ENCODE measurements at regions not wholly inside any gene's neighbourhood (a gene's known extent, or its start where the extent isn't known, plus 50 kb on each side); places are given as distances from the start of the nearest gene placed in this dataset.

DNA sequence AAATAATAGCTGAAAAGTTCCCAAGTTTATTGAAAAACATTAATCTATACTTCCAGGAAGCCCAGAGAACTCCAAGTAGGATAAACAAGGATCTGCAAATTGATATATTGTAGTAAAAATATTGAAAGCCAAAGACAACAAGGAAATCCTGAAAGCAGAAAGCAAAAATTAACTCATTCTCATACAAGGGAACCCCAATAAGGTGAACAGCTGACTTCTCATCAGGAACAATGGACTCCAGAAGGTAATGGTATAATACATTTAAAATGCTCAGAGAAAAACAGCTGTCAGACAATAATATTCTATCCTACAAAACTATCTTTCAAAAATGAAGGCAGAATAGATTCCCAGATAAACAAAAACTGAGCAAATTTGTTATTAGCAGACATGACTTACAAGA is 138.1 kb upstream of the BMP4 start:
- no peak for DNase-seq

DNA sequence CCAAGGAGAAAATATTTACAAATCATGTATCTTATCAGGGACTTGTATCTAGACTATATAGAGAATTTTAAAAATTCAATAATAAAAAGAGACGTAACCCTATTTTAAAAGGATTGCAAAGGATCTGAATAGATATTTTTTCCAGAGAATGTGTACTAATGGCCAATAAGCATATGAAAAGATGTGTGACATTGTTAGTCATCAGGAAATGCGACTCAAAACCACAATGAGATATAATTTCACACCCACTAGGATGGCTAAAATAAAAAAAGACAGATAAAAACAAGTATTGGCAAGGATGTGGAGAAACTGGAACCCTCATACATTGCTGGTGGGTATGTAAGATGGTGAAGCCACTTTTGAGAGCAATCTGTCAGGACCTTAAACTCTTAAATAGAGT is 141.9 kb upstream of the BMP4 start:
- DNase-seq, result no peak

DNA sequence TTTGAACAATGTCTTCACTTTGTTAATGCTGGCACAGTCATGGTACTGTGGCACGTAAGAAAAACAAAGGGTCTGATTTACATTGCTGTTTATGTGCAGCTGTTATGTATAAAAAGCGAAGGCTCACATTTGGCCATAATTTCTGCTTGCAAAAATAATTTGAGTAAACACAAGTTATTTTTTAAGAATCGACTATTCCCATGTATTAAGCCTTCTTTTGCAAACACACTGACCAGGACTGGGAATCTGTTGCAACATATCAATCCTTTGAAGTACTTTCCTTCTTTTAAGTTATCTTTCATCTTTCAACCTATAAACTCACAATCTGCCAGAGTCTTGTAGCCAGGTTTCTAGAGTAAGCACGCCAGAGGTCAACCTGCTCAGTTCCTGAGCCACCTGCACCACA is 145.4 kb upstream of the BMP4 start:
- no peak for DNase-seq

DNA sequence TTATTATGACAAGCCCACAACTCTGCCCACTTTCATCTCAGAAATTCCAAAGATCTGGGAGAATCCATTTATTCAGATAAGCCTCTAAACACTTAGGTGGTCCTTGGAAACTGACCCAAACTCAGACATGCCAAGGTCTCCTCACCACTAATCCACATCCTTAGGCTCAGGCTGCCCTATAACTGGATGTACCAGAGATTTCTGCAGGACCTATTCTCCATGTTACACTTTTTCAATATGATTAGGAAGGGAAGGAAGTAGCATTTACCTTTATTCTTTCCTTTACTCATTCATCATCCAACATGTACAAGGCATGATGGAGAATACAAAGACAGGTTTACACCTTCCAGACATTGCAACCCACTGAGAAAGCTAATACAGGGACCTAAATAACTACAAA is 145.9 kb upstream of the BMP4 start:
- DNase-seq, result no peak

DNA sequence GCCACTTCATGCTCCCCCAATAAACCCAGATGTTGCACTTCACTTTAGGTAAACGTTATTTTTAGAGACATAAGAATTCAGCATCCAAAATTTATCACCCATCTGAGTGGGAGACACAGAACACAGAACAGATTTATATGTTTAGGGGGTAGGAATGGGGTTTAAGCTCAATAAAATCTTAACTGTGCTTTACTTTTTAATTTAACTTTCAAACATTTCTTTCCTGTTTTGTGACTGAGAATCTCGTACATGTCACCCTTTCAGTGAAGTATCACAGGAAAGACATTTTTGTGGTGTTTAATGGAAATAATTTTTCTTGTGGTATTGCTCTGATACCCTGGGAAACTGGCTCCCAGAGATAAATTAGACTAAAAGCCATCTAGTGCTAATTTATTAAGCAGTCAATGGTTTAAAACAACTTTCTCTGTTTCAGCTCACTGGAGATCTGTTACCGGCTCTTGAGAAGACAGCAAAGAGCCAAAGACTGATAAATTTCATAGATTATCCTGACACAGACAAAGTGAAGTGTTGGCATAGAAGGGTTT is 148.0 kb upstream of the BMP4 start:
- DNase-seq, result no peak

DNA sequence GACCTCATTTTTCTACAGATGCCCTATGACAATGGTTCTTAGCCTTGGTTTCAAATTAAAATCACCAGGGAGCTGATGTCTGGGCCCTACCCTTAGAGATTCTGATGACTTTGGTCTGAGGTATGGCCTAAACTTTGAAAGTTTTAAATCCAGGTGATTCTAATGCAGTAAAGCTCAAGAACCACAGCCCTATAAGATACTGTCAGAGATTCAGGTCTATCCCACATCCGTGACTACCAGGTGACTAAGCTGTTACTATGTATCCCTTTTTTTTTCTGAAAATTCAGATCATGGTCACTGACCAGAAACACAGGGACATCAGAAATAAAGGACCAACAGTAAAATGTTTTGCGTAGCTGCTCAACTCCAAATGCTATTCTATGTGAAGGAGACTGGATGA is 148.8 kb upstream of the BMP4 start:
- no peak for DNase-seq

DNA sequence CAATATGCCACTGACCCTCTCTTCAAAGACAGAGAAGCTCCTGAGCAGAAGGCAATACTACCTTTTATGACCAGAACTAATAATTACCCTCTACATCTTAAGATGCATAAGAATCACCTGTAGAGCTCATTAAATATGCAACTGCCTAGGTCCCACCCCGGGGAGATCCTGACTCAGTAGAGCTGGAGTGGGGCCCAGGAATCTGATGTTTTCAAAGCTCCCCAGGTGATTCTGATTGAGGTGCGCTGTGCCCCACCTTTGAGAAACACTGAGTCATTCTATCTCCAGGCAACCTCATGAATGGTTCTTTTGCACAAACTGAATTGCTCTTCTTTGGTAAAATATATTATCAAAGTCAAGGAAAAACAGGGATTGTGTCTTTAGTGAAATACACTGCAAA is 149.3 kb upstream of the BMP4 start:
- no peak for DNase-seq

DNA sequence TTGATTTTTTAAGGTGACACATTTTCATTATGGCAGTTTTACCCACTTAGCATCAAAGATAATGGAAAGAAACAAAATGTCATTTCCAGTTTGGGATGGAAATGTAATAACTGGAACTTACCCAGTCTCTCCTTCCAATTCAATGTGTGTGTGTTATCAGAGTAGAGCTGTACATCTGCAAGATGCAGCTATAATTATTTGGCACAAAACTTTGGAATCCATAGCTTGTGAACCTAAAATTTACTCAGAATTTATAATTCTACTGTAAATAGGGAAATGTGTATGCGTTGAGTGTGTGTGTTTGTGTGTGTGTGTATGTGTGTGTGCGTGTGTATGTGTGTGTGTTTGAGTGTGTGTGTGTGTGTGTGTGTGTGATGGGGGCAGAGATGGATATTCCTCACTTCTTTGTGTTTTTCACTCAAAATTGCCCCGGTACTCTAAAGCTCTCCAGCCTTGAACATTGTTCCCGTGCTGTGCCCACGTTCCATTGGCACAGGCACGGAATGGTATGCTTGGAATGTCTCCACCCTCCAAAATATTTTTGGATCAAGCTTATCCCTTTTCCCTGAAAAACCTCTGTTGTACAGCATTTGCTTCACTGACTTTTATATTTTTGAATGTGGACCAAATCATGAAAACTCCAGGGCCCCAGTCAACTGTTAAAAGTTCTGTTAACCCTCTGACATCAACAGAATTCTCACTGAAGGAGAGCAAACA is 150.2 kb upstream of the BMP4 start:
- peak in 1 of 2 experiments; percentile 68 for DNase-seq

DNA sequence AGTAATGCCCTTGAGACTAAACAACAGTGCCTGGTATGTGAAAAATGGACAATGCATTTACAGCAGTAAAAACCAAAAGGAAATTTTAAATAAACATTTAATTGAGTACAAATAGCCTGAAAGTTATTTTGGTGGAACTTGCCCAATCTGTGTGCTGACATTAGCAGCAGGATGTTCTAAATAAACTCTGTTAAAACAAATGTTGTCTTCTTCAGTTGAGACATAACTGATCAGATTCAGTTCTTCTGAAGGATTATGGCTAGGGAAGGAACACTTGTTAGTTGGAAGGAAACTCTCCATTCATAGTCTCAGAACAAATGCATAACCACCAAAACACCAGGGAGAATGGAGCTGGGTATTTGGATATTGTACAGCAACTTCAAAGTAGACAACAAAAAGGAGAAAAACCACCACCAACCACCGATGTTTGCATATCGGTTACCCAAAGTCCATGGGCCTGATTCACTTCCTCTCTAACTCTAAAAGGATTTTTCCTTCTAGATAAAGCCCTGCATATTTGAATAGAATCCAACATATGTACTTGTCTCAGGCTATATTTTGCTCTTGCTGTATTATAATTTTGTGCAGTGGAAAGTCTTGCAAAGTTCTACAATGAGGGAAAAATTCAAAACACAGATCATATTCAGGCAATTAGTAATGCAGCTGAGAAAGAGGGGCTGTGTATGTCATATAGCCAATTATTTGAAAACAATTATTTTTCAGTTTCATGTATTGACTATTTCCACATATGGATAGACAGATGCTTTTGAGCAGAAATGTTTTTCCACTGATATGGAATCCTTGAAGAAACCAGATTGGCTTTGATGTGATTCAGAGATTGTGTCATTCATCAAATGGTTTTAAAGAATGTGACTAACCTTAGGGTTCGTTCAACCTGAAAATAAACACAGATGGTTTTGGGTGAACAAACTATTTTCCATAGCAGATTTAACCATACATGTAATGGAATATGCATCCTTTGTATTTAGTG is 152.2 kb upstream of the BMP4 start:
- DNase-seq, result peak in 1 of 2 experiments; percentile 77

DNA sequence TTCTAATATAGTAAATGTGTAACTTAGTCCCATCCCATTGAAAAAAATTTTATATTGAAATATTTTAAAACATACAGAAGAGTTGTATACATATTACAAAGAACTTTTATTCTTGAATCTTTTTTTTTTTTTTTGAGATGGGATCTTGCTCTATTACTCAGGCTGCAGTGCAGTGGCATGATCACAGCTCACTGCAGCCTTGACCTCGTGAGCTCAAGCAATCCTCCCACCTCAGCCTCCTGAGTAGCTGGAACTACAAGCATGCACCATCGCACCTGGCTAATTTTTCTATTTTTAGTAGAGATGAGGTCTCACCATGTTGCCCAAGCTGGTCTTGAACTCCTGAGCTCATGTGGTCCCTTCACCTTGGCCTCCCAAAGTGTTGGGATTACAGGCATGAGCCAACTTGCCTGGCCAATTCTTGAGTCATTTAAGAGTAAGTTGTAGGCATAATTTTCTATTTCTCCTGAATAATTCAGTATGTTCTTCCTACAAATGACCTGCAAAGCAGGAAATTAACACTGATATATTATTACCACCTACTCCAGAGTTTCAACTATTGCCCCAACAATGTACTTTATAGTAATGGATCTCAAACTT is 153.0 kb upstream of the BMP4 start:
- no peak for DNase-seq

DNA sequence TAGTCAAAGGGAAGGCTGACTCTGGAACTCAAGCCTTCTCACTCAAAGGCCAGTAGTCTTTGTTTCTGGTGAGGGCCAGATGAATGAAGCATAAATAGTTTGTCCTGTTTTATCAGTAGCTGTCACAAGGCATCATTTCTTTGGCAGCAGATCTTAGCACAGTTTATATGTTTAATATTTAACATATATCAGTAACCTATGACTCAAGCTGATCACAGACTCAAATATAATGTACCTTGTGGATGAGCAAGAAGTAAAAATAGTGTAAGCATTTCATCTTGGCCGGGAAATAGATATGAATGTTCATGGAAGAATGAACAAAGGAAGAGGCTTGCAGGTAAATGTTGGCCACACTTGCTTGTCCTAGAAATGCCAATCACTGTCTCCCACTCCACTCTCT is 158.3 kb upstream of the BMP4 start:
- no peak for DNase-seq

DNA sequence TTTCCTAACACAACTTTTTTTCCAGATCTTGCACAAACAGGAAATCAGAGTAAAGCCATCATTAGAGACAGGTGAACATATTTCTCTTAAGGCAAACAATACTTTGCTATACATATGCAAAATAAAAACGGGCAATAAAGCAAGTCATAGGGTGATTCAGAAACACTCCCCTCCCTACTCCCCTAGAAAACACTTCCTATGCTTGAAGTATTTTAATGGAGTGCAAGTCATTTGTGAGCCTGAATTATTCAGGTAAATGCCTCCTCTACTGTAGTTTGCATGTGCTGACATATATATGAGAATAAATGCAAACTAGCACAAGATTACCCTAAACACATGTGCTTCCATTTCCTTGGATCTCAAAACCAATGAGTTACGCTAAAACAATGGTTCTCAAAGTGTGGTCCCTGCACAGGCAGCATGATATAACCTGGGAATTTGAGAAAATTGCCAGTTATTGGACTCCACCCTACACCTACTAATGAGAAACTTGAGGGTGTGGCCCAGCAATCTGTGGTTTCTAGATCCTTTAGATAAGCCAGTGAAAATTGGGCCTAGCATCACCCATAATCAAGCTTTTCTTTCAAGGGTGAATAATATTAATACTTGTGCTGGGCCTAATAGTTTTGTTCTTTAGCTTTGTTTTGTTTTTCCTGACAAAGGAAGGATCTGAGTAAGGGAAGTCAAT is 159.7 kb upstream of the BMP4 start:
- DNase-seq, result no peak

DNA sequence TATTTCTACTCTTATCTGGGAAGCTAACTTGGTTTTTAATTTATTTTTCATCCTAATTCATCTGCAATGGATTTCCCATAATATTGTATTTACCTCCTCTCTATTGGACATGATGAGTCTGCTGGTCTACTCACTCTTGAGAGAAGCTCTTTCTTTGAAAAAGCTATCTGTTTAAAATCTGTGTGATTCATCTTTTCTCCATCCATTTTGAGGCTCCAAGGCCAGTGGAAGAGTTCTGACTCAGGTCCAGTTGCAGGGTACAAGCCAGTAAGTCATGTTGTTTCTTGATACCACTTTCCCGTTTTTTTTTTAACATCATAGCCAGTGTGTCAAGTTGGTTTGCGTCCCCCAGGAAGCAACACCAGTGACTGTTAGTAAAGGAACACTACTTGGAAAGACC is 160.3 kb upstream of the BMP4 start:
- no peak for DNase-seq

DNA sequence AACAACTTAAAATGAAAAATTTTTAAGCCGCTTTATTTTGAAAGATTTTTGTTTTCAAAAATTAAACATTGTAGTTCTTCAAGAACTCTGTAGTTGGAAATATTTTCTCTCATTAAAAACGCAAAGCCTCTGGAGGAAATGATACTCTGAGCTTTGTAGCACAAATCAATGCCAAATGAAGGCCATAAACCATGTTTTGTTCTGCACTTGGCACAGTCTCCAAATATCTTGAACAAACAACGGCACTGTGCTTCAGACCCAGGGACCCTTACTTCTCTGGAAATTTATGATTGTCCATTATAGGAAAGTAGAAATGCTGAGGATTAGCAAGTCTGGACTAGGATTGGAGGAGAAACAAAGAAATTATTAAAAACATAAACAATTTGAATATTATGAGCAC is 160.8 kb upstream of the BMP4 start:
- DNase-seq, result peak in 1 of 2 experiments; percentile 37

DNA sequence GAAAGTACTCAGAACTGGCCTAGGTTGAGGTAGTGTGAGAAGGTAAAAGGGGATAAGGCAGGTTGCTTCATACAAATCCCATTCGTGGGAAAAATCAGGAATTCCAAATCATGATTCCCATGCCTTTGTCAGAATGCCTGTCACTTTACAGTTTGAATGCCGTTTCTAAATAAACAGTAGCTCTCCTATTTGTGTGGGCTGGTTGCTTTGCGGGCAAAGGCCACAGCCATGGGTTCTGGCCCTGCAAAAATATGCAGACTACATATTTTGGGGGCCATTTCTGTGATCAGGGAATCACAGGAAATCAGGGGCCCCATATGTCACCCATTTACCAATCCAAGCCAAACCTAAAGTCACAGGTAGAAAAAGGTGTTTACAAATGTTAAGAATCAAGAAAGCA is 161.3 kb upstream of the BMP4 start:
- DNase-seq, result no peak

DNA sequence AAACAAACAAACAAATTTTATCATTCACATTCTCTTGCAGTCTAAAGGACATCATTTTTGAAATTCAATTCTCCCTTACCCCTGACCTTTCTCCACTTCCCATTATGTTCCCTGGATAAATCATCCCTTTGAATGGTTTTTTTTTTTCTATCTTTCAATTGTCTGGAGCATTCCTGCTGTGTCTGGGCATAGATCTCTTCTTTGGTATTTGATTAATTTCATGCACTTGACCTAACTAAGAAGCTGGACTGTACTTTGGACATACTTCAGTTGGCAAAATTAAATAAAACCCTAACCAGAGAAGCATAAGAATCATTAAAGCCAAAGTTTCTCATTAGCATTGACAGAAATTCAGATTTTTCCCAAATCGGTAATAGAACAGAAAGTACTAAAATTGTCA is 163.6 kb upstream of the BMP4 start:
- peak in 1 of 2 experiments; percentile 23 for DNase-seq

DNA sequence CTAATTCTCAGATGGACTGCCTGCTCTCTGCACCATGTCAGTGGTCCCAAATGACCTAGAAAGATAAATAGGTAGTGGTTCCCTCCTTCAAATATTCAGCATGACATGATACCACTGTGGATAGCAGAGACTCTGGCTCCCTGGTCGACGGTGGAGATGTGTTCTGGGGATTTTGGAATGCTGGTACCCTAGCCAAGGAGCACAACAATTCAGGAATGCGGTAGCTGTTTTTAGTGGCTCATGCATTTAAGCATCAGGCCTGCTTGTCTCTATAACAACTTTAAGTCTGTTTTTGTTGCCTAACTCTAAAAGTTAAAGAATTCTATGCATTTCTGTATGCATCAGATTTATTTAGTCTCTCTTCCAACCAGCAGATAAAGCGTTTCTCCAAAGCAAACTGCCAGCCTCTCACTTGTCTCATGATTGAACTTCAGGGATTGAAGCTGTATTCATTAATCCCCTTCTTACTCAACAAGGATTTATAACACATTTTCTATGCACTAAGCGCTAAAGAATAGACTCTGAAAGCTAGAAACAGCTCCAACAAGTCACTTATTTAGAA is 164.9 kb upstream of the BMP4 start:
- no peak for DNase-seq

DNA sequence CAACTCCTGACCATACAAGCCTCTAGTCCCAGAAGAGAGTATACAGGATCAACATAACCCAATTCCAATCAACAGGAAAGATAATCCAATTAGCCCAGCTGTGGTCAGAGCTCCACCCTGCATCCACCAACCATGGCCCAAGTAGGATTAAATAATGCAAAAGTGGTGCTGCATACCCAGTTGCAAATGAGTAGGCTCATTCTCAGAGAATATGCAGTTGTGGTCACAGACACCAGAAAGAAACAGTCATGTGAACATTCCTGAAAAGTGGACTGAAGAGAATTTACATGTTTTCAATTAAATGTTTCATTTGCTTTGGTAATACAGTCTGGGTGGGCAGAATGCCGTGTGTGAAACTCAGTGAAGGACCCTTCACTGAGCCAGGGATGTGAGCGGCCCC is 167.2 kb upstream of the BMP4 start:
- no peak for DNase-seq

DNA sequence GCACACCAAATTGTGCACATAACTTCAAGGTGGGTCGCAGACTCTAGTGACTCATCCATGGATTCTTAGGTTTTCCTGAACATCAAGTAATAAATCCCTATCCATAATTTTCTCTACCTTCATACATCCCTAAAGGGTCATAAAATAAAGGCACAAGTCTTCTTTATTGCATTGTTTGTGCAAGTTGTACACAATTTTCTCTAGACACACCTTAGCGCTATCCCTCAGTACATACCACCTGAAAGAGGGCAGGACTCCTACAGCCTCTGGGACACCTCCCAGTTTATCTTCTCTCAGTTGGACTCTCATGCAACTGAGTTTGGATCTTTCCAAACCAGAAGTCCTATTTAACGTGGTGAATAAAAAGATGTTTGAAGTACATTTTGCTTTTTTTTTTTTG is 168.5 kb upstream of the BMP4 start:
- no peak for DNase-seq

DNA sequence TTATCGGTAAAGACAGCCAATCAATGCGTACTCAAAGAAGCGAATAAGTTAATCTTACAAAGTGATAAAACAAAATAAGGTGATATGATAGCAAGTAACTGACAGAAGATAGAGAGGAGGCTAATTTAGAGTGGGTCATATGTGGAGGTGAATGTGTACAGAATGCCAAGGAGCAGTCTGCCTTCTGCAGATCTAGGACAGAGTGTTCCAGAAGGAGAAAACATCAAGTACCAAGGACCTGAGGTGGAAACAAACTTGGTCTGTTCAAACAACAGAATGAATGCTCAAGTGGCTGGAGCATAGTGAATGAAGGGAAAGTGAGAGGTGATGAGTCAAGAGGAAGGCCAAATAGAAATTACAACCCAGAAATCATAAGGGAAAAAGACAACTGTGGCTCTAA is 170.3 kb upstream of the BMP4 start:
- no peak for DNase-seq

DNA sequence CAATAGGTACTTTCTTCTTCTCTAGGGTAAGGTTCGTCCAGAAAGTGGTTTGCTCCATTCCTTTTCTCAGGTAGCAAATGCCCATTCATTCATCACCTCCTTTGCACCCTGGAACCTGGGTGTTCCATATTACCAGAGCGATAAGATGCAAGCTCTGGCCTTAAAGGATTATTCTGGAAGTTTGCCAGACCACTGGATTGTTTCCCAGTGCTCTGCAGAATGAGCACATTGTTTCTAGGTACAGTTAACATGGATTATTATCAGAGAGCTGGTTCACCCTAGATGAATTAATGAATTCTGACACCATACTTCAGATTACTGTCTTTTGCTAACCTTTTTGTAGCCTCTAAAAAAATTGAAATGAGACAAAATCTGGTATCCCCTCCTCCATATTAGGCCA is 170.9 kb upstream of the BMP4 start:
- no peak for DNase-seq

DNA sequence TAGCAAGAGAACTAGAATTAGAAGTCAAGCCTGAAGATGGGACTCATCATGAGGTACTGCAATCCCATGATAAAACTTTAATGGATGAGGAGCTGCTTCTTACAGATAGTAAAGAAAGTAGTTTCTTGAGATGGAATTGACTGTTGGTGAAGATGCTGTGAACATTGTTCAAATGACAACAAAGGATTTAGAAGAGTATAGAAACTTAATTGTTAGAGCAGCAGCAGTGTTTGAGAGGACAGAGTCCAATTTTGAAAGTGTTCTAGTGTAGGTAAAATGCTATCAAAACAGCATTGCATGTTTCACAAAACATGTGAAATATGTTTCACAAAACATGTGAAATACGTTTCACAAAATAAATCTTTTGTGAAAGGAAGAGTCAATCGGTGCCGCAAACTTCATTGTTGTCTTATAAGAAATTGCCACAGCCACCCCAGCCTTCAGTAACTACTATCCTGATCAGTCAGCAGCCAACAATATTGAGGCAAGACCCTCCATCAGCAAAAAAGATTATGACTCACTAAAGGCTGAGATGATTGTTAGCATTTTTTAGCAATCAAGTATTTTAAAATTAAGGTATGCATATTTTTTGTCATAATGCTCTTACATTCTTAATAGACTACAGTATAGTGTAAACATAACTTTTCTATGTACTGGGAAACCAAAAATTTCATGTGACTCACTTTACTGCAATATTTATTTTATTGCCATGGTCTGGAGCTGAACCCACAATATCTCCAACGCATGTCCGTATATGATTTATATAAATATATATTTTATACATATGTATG is 173.4 kb upstream of the BMP4 start:
- DNase-seq, result no peak
